ENCODE measurements at regions not wholly inside any gene's neighbourhood (a gene's known extent, or its start where the extent isn't known, plus 50 kb on each side); places are given as distances from the start of the nearest gene placed in this dataset.

DNA sequence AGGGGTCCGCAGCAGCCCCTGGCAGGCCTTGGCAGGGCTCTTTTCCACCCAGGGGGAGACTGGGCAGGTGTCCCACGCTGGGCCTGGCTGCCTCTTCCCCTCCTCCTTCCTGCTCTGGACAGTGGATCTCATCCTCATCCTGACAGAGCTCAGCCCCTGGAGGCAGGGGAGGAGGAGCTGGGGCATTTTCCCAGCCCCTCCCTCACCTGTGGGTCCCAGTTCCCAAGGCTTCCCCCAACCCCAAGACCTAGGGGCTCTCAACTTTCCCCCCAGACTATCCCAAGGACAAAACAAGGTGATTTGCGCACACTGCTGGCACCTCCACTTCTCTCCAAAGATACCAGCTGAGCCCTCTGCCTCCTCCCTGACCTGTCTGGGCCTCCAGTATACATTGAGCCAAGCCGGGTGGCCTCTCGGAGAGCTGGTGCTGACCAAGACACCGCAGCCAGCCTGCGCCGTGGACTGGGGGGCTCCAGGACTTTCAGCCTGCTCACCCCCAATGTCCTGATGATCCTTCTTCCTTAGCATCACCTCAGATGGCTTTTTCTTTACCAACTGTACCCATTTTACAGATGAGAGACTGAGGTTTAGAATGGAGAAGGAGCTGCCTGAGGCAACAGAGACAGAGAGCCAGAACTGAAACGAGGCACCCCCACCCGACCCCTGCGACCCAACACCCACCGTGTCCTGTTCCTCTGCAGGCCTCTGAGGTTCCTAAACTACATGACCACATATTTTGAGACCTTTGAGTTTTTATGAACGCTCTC is 126.6 kb downstream of the BARX1 start:
- H3K4me3 ChIP-seq (ENCODE audit: low read depth, low read length), result no peak overlapping the region
- TF ChIP-seq, protein P1, sequence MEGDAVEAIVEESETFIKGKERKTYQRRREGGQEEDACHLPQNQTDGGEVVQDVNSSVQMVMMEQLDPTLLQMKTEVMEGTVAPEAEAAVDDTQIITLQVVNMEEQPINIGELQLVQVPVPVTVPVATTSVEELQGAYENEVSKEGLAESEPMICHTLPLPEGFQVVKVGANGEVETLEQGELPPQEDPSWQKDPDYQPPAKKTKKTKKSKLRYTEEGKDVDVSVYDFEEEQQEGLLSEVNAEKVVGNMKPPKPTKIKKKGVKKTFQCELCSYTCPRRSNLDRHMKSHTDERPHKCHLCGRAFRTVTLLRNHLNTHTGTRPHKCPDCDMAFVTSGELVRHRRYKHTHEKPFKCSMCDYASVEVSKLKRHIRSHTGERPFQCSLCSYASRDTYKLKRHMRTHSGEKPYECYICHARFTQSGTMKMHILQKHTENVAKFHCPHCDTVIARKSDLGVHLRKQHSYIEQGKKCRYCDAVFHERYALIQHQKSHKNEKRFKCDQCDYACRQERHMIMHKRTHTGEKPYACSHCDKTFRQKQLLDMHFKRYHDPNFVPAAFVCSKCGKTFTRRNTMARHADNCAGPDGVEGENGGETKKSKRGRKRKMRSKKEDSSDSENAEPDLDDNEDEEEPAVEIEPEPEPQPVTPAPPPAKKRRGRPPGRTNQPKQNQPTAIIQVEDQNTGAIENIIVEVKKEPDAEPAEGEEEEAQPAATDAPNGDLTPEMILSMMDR (IDR thresholded peaks at IDR 0.05; ENCODE audit: low read depth, low read length, missing control alignments), result no peak
- DNase-seq (ENCODE audit: low read depth), result no peak

- TF ChIP-seq, protein P1 (IDR thresholded peaks at IDR 0.05; ENCODE audit: low read depth, low read length, missing control alignments), result peak; percentile 76
- no peak overlapping the region for H3K4me3 ChIP-seq (ENCODE audit: low read depth, low read length)
- DNase-seq (ENCODE audit: low read depth), result no peak
Observed at GRCh38 chr9:93827545-93828330, 127.4 kb downstream of the BARX1 start.

GRCh38 chr9:93826905-93827544 is 128.1 kb downstream of the BARX1 start:
- TF ChIP-seq, protein P1 (IDR thresholded peaks at IDR 0.05; ENCODE audit: low read depth, low read length, missing control alignments), result no peak
- no peak overlapping the region for H3K4me3 ChIP-seq (ENCODE audit: low read depth, low read length)
- DNase-seq (ENCODE audit: low read depth), result no peak

DNA sequence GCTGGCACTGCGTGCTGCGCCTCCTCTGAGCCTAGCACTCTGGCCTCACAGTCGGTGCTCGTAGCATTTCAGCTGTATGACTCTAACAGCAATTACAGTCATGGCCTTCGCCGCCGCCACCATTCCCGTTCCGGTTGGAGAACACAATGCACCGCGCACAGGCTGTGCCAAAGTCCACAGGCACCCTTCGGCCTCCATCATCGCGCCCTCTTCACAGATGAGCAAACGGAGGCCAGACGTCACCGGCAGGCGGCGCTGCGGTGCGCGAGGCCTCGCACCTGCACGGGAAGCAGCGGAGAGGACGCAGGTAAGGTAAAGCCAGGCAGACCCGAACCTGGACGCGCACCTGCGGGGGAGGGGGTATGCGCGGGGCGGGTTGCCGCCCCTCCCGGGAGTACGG is 128.9 kb downstream of the BARX1 start:
- TF ChIP-seq, protein P1 (IDR thresholded peaks at IDR 0.05; ENCODE audit: low read depth, low read length, missing control alignments), result peak; percentile 64
- DNase-seq (ENCODE audit: low read depth), result no peak
- H3K4me3 ChIP-seq (ENCODE audit: low read depth, low read length), result no peak overlapping the region

- TF ChIP-seq, protein P1 (IDR thresholded peaks at IDR 0.05; ENCODE audit: low read depth, low read length, missing control alignments), result no peak
- H3K4me3 ChIP-seq (ENCODE audit: low read depth, low read length), result no peak overlapping the region
- DNase-seq (ENCODE audit: low read depth), result no peak
Observed at GRCh38 chr9:93825348-93826115, 129.6 kb downstream of the BARX1 start.

Measured in GM12864 (cell line).